IPS-15b (cell line): ENCODE measurements at regions not wholly inside any gene's neighbourhood (a gene's known extent, or its start where the extent isn't known, plus 50 kb on each side); places are given as distances from the start of the nearest gene placed in this dataset.

ENCODE experiments used
- H3K27me3 ChIP-seq: one replicate; pipeline ENCODE4 v1.6.1; 2013; ENCODE audit warnings: low read length; ENCODE audit not compliant: control insufficient read depth, insufficient read depth
- H3K36me3 ChIP-seq: one replicate; pipeline ENCODE4 v1.6.1; 2013; ENCODE audit warnings: low read length; ENCODE audit not compliant: control insufficient read depth, insufficient read depth
- H3K4me1 ChIP-seq: one replicate; pipeline ENCODE4 v1.6.1; 2013; ENCODE audit warnings: mild to moderate bottlenecking, low read length; ENCODE audit not compliant: control insufficient read depth, insufficient read depth
- H3K4me3 ChIP-seq: one replicate; pipeline ENCODE4 v1.5.1; 2013; ENCODE audit warnings: low read depth, low read length
- H3K9ac ChIP-seq: one replicate; pipeline ENCODE4 v1.6.1; 2013; ENCODE audit warnings: low read depth, mild to moderate bottlenecking, low read length
- H3K9me3 ChIP-seq: one replicate; pipeline ENCODE4 v1.6.1; 2013; ENCODE audit warnings: mild to moderate bottlenecking, low read length; ENCODE audit not compliant: control insufficient read depth, insufficient read depth

DNA sequence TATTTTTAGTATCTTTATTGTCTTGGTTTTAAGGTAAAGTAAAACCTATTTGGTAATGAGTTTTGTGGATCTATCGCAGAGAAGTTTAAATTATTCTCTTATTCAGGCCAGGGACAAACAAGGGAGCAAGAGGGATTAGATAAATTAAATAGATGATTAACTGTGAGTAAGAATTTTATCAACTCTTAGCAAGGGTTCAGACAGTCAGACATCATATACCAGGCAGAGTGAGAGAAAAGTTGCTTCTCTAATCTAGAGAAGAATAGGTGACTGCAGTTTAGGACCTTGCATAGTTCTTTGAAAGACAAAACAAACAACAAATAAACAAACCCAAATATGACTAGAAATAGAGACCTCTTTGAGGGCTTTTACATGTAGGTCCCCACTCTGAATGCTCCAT, 840.2 kb upstream of the GOT2 start:
- H3K4me3 ChIP-seq, result no peak overlapping the region
- H3K36me3 ChIP-seq, result no peaks in the 10 kb centered on the region
- no peaks in the 10 kb centered on the region for H3K27me3 ChIP-seq
- H3K4me1 ChIP-seq, result no peaks in the 10 kb centered on the region
- H3K9ac ChIP-seq, result no peak overlapping the region
- no peaks in the 10 kb centered on the region for H3K9me3 ChIP-seq

DNA sequence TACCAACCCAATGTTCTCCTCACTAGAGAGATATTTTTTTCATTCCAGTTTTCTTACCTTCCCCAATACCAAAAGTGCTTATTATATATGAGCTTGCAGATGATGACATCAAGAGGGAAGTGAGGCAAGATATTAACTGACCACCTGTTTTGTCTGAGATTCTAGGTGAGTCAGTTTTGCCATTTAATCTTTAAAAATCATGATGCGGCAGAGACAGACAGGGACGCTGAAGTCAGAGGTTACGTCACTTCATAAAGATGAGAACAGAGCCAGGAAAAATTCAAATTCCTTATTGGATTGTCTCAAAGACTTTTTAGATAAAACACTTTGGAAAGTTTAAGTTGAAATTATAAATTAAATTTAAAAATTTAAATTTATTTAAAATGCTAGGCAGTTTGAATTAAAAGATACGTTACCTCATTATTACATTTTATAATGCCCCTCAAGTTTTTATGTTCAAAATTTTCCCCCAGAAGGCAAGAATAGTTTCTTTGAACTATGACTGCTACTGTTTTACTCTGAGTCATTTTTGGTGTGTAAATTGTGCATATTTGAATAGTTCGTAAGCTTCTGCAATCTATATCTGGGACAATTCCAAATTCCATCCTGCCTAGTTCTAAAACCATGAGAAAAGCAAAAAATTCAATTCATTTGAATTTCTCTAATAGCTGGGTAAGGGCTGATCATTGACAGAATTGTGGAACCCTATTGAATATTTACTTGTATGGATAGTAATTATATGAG, 839.6 kb upstream of the GOT2 start:
- no peak overlapping the region for H3K9ac ChIP-seq
- no peaks in the 10 kb centered on the region for H3K9me3 ChIP-seq
- H3K27me3 ChIP-seq, result no peaks in the 10 kb centered on the region
- no peak overlapping the region for H3K4me3 ChIP-seq
- H3K36me3 ChIP-seq, result no peaks in the 10 kb centered on the region
- no peaks in the 10 kb centered on the region for H3K4me1 ChIP-seq

DNA sequence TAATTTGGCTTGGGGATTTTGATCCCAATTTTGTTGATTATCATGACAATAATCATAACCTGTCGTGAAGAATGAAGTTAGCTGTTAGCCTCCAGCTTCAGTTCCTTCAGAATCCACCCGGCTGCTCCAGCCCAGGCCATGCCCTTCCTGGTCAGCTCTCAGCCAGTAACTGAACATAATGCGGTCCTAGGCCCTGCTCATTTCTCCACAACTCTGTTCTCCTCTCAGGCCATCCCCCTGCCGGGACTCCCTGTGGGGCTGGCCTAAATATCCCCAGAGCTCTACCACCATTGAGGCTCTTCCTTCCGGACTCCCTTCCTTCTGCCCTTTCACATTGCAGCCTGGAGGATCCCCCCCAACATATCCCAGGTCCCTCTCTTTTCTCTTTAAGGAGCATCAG, 833.4 kb upstream of the GOT2 start:
- H3K9me3 ChIP-seq, result no peaks in the 10 kb centered on the region
- H3K36me3 ChIP-seq, result no peaks in the 10 kb centered on the region
- no peaks in the 10 kb centered on the region for H3K27me3 ChIP-seq
- H3K4me3 ChIP-seq, result no peak overlapping the region
- H3K4me1 ChIP-seq, result no peaks in the 10 kb centered on the region
- H3K9ac ChIP-seq, result no peak overlapping the region

DNA sequence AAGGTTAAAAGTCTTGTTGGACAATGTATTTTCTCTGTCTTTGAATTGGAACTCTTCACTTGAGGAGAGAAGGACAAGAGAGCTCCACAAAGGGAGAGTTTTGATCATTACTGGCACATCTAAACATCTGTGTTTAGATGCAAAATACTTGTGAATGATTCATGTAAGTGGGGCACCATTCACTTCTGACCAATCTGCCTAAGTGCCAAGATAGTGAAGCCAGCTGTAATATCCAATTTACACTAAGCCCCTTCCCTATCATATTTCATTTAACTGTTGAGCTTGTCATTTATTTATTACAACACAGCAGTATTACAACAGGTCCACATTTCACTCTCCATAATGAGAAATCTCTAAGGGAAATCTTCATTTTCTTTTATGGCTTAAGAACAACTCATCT, 832.3 kb upstream of the GOT2 start:
- Histone ChIP-seq H3K27me3 (no peaks in the 10 kb centered on the region), H3K4me1 (no peaks in the 10 kb centered on the region), H3K36me3 (no peaks in the 10 kb centered on the region), H3K9me3 (no peaks in the 10 kb centered on the region), H3K9ac (no peak overlapping the region), H3K4me3 (no peak overlapping the region)

DNA sequence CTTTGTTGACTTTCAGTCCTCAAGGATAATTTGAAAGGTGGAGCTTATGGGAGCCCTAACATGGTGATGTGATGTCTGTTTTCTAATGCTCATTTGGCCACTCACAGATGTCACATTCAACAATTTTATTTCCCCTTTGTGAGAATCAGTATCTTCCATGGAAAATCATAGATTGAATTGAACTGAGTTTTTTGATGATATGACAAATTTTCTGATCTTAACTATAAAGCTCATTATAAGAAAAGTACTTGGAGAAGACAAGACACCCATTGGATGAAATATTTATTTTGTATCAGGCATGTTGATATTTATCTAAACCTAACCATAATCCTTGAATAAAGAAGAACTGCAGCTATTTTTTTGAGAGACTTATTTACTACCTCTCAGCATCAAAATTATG, 824.6 kb upstream of the GOT2 start:
- Histone ChIP-seq H3K9ac (no peak overlapping the region), H3K4me1 (no peaks in the 10 kb centered on the region), H3K9me3 (no peaks in the 10 kb centered on the region), H3K27me3 (no peaks in the 10 kb centered on the region), H3K36me3 (no peaks in the 10 kb centered on the region), H3K4me3 (no peak overlapping the region)

DNA sequence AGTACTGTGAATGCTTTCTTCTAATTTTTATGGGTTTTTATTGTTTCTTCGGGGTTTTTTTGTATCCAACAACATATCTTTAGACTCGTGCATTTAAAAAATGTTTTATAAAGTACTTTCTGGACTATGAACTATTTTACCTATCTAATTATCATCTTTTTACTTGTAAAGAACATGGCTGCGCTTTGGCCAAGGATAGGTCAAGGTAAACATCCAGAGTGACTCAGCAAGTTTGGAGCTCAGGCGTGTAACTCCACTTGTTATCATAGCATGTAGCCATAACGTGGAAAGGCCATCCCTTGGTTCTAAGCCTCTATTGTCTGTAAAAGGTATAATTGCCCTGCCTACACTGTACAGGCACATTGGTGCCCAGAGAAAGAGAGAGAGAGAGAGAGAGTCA, 818.0 kb upstream of the GOT2 start:
- no peaks in the 10 kb centered on the region for H3K4me1 ChIP-seq
- no peaks in the 10 kb centered on the region for H3K36me3 ChIP-seq
- no peaks in the 10 kb centered on the region for H3K9me3 ChIP-seq
- no peaks in the 10 kb centered on the region for H3K27me3 ChIP-seq
- H3K4me3 ChIP-seq, result no peak overlapping the region
- no peak overlapping the region for H3K9ac ChIP-seq

DNA sequence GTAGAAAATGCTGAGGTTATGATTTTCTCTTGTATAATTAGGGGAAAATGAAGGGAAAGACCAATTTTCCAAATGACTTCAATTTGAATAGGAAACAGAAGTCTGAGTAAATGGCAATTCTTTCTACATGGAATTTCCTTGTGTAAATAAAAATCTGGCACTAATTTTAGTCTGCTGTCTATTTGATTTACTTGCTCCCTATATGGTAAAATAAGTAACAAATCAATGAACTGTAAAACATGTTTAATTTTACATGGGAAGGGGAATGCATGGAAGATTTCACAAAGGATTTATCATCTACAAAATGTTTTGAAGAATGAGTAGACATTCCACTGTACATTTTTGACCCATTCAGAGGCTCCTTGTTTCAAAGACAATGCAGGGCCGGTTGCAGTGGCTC, 811.6 kb upstream of the GOT2 start:
- H3K27me3 ChIP-seq, result no peaks in the 10 kb centered on the region
- no peaks in the 10 kb centered on the region for H3K4me1 ChIP-seq
- no peak overlapping the region for H3K9ac ChIP-seq
- no peaks in the 10 kb centered on the region for H3K36me3 ChIP-seq
- no peaks in the 10 kb centered on the region for H3K9me3 ChIP-seq
- H3K4me3 ChIP-seq, result no peak overlapping the region

DNA sequence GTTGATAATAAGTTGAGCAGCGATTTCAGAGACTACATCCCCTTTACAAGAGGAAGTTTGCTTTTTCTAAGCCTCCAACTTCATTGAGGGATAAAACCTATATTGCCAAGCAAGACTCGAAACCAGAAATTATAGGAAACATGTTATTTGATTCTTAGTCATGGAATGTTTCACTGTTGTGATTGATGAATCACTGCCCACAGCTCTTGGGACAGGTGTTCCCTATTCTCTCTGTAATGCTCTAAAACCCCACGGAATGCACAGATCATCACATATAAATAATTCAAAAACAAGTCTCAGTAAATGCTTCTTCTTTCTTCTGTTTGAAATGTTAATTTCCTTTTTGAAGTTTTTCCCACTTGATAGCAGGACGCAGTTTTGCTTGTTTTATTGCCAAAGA, 809.5 kb upstream of the GOT2 start:
- Histone ChIP-seq H3K4me3 (no peak overlapping the region), H3K27me3 (no peaks in the 10 kb centered on the region), H3K36me3 (no peaks in the 10 kb centered on the region), H3K9me3 (no peaks in the 10 kb centered on the region), H3K4me1 (no peaks in the 10 kb centered on the region), H3K9ac (no peak overlapping the region)

DNA sequence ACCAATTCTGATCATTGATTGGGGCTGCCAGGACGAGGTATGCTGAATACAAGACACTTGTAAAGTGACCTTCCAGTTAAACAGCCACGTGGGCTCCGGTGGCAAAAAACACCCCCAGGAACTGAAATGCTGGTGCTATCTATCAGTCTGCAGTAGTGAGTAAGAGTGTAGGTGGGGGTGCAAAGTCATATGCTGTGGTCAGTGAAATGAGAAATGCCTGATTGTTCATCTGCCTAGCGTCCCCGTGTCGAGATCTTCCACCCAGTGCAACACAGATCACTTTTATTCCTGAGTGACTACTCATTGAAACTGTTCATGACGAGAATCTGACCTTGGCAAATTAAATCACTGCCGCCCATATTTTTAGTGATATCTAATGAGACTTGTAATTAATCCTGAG, 806.5 kb upstream of the GOT2 start:
- H3K4me3 ChIP-seq, result no peak overlapping the region
- no peaks in the 10 kb centered on the region for H3K4me1 ChIP-seq
- H3K27me3 ChIP-seq, result no peaks in the 10 kb centered on the region
- no peak overlapping the region for H3K9ac ChIP-seq
- no peaks in the 10 kb centered on the region for H3K36me3 ChIP-seq
- H3K9me3 ChIP-seq, result no peaks in the 10 kb centered on the region

DNA sequence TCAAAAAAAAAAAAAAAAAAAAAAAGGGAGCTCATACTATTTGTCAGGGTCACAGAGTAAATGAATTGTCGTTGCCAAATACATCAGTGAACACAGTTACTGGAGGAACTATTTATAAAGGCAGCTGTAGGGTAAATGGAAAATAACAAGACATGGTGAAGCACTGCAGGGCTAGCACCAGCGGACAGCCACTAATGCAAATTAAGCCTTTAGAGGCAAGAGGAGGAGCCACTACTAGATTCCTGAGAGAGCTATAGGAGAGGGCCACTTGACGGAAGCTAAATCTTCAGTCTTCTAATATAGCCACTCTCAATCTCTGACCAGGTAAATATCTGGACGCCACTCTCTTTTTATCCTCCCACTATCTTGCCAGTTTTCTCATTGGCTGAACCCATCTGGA, 801.2 kb upstream of the GOT2 start:
- H3K9me3 ChIP-seq, result no peaks in the 10 kb centered on the region
- no peak overlapping the region for H3K4me3 ChIP-seq
- no peak overlapping the region for H3K9ac ChIP-seq
- peaks cover 2% of the 10 kb centered on the region for H3K4me1 ChIP-seq
- no peaks in the 10 kb centered on the region for H3K36me3 ChIP-seq
- H3K27me3 ChIP-seq, result no peaks in the 10 kb centered on the region

DNA sequence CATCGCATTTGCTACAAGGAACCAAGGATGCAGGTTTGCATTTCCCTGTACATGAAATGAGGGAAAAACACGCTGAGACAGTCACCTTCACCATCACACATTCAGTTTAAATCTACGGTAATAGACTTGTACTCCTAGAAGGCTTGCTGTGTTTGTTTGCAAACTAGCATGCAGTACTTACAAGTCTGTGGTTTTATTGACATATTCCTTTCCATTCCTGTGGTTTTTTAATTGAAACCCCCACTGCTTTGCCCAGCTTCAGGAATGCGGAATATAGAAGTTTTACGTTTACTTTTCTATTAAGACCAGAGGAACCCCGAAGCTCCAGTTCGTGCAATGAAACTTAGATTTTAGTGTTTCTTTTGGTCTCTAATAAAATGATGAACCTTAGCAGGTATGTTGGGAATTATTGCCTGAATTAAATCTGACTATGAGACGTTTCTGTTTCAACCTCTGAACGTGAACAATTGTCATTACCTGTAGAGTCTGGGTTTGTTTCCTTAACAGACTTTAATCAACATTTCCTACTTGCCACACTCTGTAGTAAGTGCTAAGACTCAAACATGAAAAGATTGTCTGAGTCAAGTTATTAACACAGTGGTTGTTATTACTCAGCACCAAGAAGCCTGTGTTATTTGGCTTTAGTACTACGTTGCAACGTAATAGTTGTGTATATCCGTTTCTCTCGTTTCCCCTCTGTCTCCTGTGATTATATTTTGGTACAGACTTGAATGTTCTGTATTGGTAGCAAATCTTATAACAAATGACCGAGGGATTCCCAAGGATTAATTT, 793.3 kb upstream of the GOT2 start:
- Histone ChIP-seq H3K4me3 (no peak overlapping the region), H3K27me3 (no peaks in the 10 kb centered on the region), H3K9ac (no peak overlapping the region), H3K9me3 (no peaks in the 10 kb centered on the region), H3K4me1 (peaks cover 5% of the 10 kb centered on the region), H3K36me3 (no peaks in the 10 kb centered on the region)

DNA sequence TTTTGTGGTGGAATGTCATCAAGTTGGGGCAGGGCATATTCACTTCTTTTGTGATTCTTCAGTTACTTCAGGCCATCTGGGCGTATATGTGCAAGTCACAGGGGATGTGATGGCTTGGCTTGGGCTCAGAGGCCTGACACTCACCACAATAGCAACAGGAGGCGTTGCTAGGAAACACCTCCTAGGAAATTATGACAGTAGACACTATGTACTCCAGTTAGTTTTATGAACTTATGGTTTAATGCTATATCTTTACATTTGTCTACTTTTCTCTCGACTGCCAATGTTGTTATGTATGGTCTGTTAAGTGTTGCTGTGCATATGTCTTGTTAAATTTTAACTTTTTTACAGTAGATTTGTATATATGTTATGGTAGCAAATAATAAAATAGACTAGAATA, 788.7 kb upstream of the GOT2 start:
- Histone ChIP-seq H3K36me3 (no peaks in the 10 kb centered on the region), H3K4me3 (no peak overlapping the region), H3K4me1 (peaks cover 8% of the 10 kb centered on the region), H3K27me3 (no peaks in the 10 kb centered on the region), H3K9ac (no peak overlapping the region), H3K9me3 (no peaks in the 10 kb centered on the region)
